NCI-H345 (cell line): ENCODE measurements at regions not wholly inside any gene's neighbourhood (a gene's known extent, or its start where the extent isn't known, plus 50 kb on each side); places are given as distances from the start of the nearest gene placed in this dataset.

Experiments
- DNase-seq: peaks from one replicate; lab custom pipeline; 2025; lab: John Stamatoyannopoulos, UW

- DNase-seq, result peak; percentile 53
Measured at GRCh38 chr15:73001840-73002239, 50.4 kb upstream of the NEO1 start.

- no peak for DNase-seq
Measured at GRCh38 chr15:73000293-73000692, 52.0 kb upstream of the NEO1 start.

- no peak for DNase-seq
Measured at GRCh38 chr15:72999586-72999985, 52.7 kb upstream of the NEO1 start.

GRCh38 chr15:72998681-72999466, 53.4 kb upstream of the NEO1 start:
- no peak for DNase-seq

- DNase-seq, result no peak
Measured at GRCh38 chr15:72998226-72998625, 54.0 kb upstream of the NEO1 start.

- DNase-seq, result no peak
Measured at GRCh38 chr15:72995849-72996248, 56.4 kb upstream of the NEO1 start.

GRCh38 chr15:72994534-72995177, 57.6 kb upstream of the NEO1 start:
- DNase-seq, result peak; percentile 30

GRCh38 chr15:72992841-72993252, 59.4 kb upstream of the NEO1 start:
- DNase-seq, result no peak

GRCh38 chr15:72991026-72991425, 61.2 kb upstream of the NEO1 start:
- no peak for DNase-seq

- no peak for DNase-seq
Measured at GRCh38 chr15:72983801-72984545, 68.3 kb upstream of the NEO1 start.

GRCh38 chr15:72982714-72983113, 69.5 kb upstream of the NEO1 start:
- DNase-seq, result no peak

GRCh38 chr15:72980661-72981060, 71.6 kb upstream of the NEO1 start:
- no peak for DNase-seq

- DNase-seq, result no peak
Measured at GRCh38 chr15:72979791-72980190, 72.5 kb upstream of the NEO1 start.

- DNase-seq, result no peak
Measured at GRCh38 chr15:72979308-72979707, 73.0 kb upstream of the NEO1 start.

GRCh38 chr15:72978223-72978622, 74.0 kb upstream of the NEO1 start:
- DNase-seq, result no peak

GRCh38 chr15:72972362-72972761, 79.9 kb upstream of the NEO1 start:
- no peak for DNase-seq

- DNase-seq, result no peak
Measured at GRCh38 chr15:72971766-72972165, 80.5 kb upstream of the NEO1 start.

GRCh38 chr15:72970933-72971760, 81.1 kb upstream of the NEO1 start:
- no peak for DNase-seq

GRCh38 chr15:72968531-72968922, 83.7 kb upstream of the NEO1 start:
- DNase-seq, result no peak

- DNase-seq, result no peak
Measured at GRCh38 chr15:72967811-72968530, 84.3 kb upstream of the NEO1 start.

- no peak for DNase-seq
Measured at GRCh38 chr15:72967397-72967796, 84.9 kb upstream of the NEO1 start.
